Loucy (cell line): ENCODE measurements at regions not wholly inside any gene's neighbourhood (a gene's known extent, or its start where the extent isn't known, plus 50 kb on each side); places are given as distances from the start of the nearest gene placed in this dataset.

Source experiments
- H2AFZ ChIP-seq: fragments of 200-600 bp; sonication (generic); 2 replicates; pipeline ENCODE4 v1.6.0; 2016; ENCODE audit warnings: antibody characterized with exemption, mild to moderate bottlenecking, low read length, moderate library complexity
- H3F3A ChIP-seq: fragments of 200-600 bp; 2 replicates; pipeline ENCODE4 v1.6.0; 2016; ENCODE audit warnings: antibody characterized with exemption, low read depth, mild to moderate bottlenecking
- H3K27me3 ChIP-seq: fragments of 200-600 bp; sonication (generic); 2 replicates; pipeline ENCODE4 v1.6.1; 2014; ENCODE audit warnings: low read length, mild to moderate bottlenecking; ENCODE audit not compliant: insufficient read depth, poor library complexity, severe bottlenecking
- H3K36me3 ChIP-seq: fragments of 200-600 bp; sonication (generic); 2 replicates; pipeline ENCODE4 v1.6.1; 2016; ENCODE audit warnings: low read length; ENCODE audit not compliant: insufficient read depth
- H3K4me1 ChIP-seq: fragments of 200-600 bp; sonication (generic); 2 replicates; pipeline ENCODE4 v1.5.1; 2014; ENCODE audit warnings: low read length, mild to moderate bottlenecking; ENCODE audit not compliant: insufficient read depth, poor library complexity, severe bottlenecking
- H3K4me2 ChIP-seq: fragments of 200-600 bp; sonication (generic); 2 replicates; pipeline ENCODE4 v1.6.0; 2014; ENCODE audit warnings: antibody characterized with exemption, low read length, low read depth, mild to moderate bottlenecking; ENCODE audit not compliant: poor library complexity, severe bottlenecking
- H3K4me3 ChIP-seq: fragments of 200-600 bp; sonication (generic); 2 replicates; pipeline ENCODE4 v1.5.1; 2014; ENCODE audit warnings: low read length, mild to moderate bottlenecking, mixed read lengths; ENCODE audit not compliant: poor library complexity, severe bottlenecking
- H3K79me2 ChIP-seq: fragments of 200-600 bp; sonication (generic); 2 replicates; pipeline ENCODE4 v1.6.1; 2014; ENCODE audit warnings: low read length; ENCODE audit not compliant: insufficient read depth
- H3K9ac ChIP-seq: fragments of 200-600 bp; sonication (generic); 2 replicates; pipeline ENCODE4 v1.6.0; 2014; ENCODE audit warnings: mild to moderate bottlenecking, low read depth, low read length, moderate library complexity; ENCODE audit not compliant: poor library complexity, severe bottlenecking
- H3K9me2 ChIP-seq: fragments of 200-600 bp; sonication (generic); replicated peaks from 2 replicates; pipeline ENCODE4 v1.6.1; 2016; ENCODE audit warnings: low read depth, low read length, mixed read lengths
- H3K9me3 ChIP-seq: fragments of 200-600 bp; sonication (generic); 2 replicates; pipeline ENCODE4 v1.6.1; 2014; ENCODE audit warnings: mild to moderate bottlenecking, antibody characterized with exemption, low read length, low read depth; ENCODE audit not compliant: insufficient read depth
- H4K20me1 ChIP-seq: fragments of 200-600 bp; sonication (generic); 2 replicates; pipeline ENCODE4 v1.6.0; 2014; ENCODE audit warnings: antibody characterized with exemption, low read length, mild to moderate bottlenecking; ENCODE audit not compliant: insufficient read depth, poor library complexity, severe bottlenecking
- CTCF ChIP-seq: fragments of 200-600 bp; sonication (generic); conservative IDR thresholded peaks from 2 replicates; pipeline ENCODE4 v1.5.1; 2014; ENCODE audit warnings: mild to moderate bottlenecking, antibody characterized with exemption, low read length
- EZH2phosphoT487 ChIP-seq: fragments of 200-600 bp; IDR thresholded peaks from 2 replicates; pipeline ENCODE4 v1.6.1; 2018; ENCODE audit warnings: antibody characterized with exemption, mild to moderate bottlenecking, moderate library complexity, borderline replicate concordance

- H3K36me3 ChIP-seq: no peaks in the 10 kb centered on the region
- no peak overlapping the region for H3K9ac ChIP-seq
- no peaks in the 10 kb centered on the region for H3K9me3 ChIP-seq
- no peaks in the 10 kb centered on the region for H3K9me2 ChIP-seq
- no peak overlapping the region for H3K4me3 ChIP-seq
- H3K79me2 ChIP-seq: no peaks in the 10 kb centered on the region
- H2AFZ ChIP-seq: no peak overlapping the region
- H4K20me1 ChIP-seq: no peaks in the 10 kb centered on the region
- H3F3A ChIP-seq: no peaks in the 10 kb centered on the region
- H3K4me1 ChIP-seq: no peaks in the 10 kb centered on the region
- no peak overlapping the region for H3K4me2 ChIP-seq
- no peaks in the 10 kb centered on the region for H3K27me3 ChIP-seq
- no peak for TF ChIP-seq CTCF
- TF ChIP-seq EZH2phosphoT487: no peak
Measured at GRCh38 chr2:150569761-150570160, 82.3 kb upstream of the RND3 start.

- Histone ChIP-seq H3F3A (no peaks in the 10 kb centered on the region), H3K36me3 (no peaks in the 10 kb centered on the region), H3K4me1 (no peaks in the 10 kb centered on the region), H3K79me2 (no peaks in the 10 kb centered on the region), H3K9me2 (no peaks in the 10 kb centered on the region), H3K27me3 (no peaks in the 10 kb centered on the region), H3K9ac (no peak overlapping the region), H3K4me2 (no peak overlapping the region), H2AFZ (no peak overlapping the region), H3K4me3 (no peak overlapping the region), H3K9me3 (no peaks in the 10 kb centered on the region), H4K20me1 (no peaks in the 10 kb centered on the region)
- TF ChIP-seq CTCF: no peak
- TF ChIP-seq EZH2phosphoT487: no peak
Measured at GRCh38 chr2:150567771-150568301, 80.4 kb upstream of the RND3 start.

GRCh38 chr2:150566289-150566688 lies 78.8 kb upstream of the RND3 start:
- no peaks in the 10 kb centered on the region for H3K27me3 ChIP-seq
- no peaks in the 10 kb centered on the region for H3K9me2 ChIP-seq
- no peaks in the 10 kb centered on the region for H3K4me1 ChIP-seq
- H2AFZ ChIP-seq: no peak overlapping the region
- no peak overlapping the region for H3K4me3 ChIP-seq
- no peaks in the 10 kb centered on the region for H3K36me3 ChIP-seq
- no peaks in the 10 kb centered on the region for H3F3A ChIP-seq
- no peak overlapping the region for H3K4me2 ChIP-seq
- H4K20me1 ChIP-seq: no peaks in the 10 kb centered on the region
- H3K9me3 ChIP-seq: no peaks in the 10 kb centered on the region
- no peak overlapping the region for H3K9ac ChIP-seq
- no peak for TF ChIP-seq EZH2phosphoT487
- no peak for TF ChIP-seq CTCF
- no peaks in the 10 kb centered on the region for H3K79me2 ChIP-seq
